ENCODE measurements at regions not wholly inside any gene's neighbourhood (a gene's known extent, or its start where the extent isn't known, plus 50 kb on each side); places are given as distances from the start of the nearest gene placed in this dataset.

- H3K9me2 ChIP-seq (replicated peaks; ENCODE audit: low read length) = no peaks in the 10 kb centered on the region
- intact Hi-C loops (cut with micrococcal nuclease) = no loop called here
- no peaks in the 10 kb centered on the region for H4K20me1 ChIP-seq (ENCODE audit: low read length)
- H3K4me1 ChIP-seq (ENCODE audit: insufficient read depth, low read length) = peaks cover 26% of the 10 kb centered on the region
- ATAC-seq (peak; percentile 85), DNase-seq (peak; percentile 66)
- H3K27me3 ChIP-seq (ENCODE audit: low read length) = no peaks in the 10 kb centered on the region
- H3K27ac ChIP-seq (ENCODE audit: low read length) = peak overlapping the region; percentile 56
- CTCF ChIA-PET = no interaction called here
- no peaks in the 10 kb centered on the region for H3K9me3 ChIP-seq (ENCODE audit: low read length)
- no peaks in the 10 kb centered on the region for H3K79me2 ChIP-seq (ENCODE audit: low read length)
- H3F3A ChIP-seq (ENCODE audit: low read length, unreplicated experiment) = no peaks in the 10 kb centered on the region
- BruUV-seq (replicated peaks) = TSS peak; percentile 37
- H3K4me3 ChIP-seq (ENCODE audit: low read length) = peak overlapping the region; percentile 16; the same call in 1 of the 2 replicates
- H3K36me3 ChIP-seq (ENCODE audit: low read depth, low read length) = no peaks in the 10 kb centered on the region
- no peak overlapping the region for H3K9ac ChIP-seq (ENCODE audit: low read length)
- no peak overlapping the region for H2AFZ ChIP-seq (ENCODE audit: low read length)
- H3K4me2 ChIP-seq (ENCODE audit: low read length) = peak overlapping the region; percentile 49
- no peak for TF ChIP-seq CTCF (conservative IDR thresholded peaks at IDR 0.05; ENCODE audit: low read depth, low read length)
- TF ChIP-seq EZH2 (IDR thresholded peaks at IDR 0.05; ENCODE audit: low read length, unreplicated experiment) = no peak
- no peak for TF ChIP-seq EZH2phosphoT487 (IDR thresholded peaks at IDR 0.05; ENCODE audit: borderline replicate concordance, low read length)
- POLR2A ChIA-PET (ENCODE audit: unreplicated experiment) = interaction anchor here (0.7 kb wide), 1 partner anchor 161 kb away, joined by 4 read pairs; no protein-coding TSS in a partner anchor
These were observed 942.6 kb upstream of the SLC10A2 start for GRCh38 chr13:104008541-104009435.

GRCh38 chr13:104008075-104008474 lies 941.9 kb upstream of the SLC10A2 start:
- H3K4me2 ChIP-seq (ENCODE audit: low read length) = peak overlapping the region; percentile 49
- H3K4me1 ChIP-seq (ENCODE audit: insufficient read depth, low read length) = peaks cover 26% of the 10 kb centered on the region
- intact Hi-C loops (cut with micrococcal nuclease) = no loop called here
- H3K4me3 ChIP-seq (ENCODE audit: low read length) = peak overlapping the region; percentile 16; the same call in 1 of the 2 replicates
- H2AFZ ChIP-seq (ENCODE audit: low read length) = no peak overlapping the region
- ChIA-PET POLR2A (ENCODE audit: unreplicated experiment) (interaction anchor here (0.7 kb wide), 1 partner anchor 162 kb away, joined by 4 read pairs; no protein-coding TSS in a partner anchor), CTCF (no interaction called here)
- H3F3A ChIP-seq (ENCODE audit: low read length, unreplicated experiment) = no peaks in the 10 kb centered on the region
- no peaks in the 10 kb centered on the region for H3K36me3 ChIP-seq (ENCODE audit: low read depth, low read length)
- no peak for TF ChIP-seq CTCF (conservative IDR thresholded peaks at IDR 0.05; ENCODE audit: low read depth, low read length)
- no peaks in the 10 kb centered on the region for H3K79me2 ChIP-seq (ENCODE audit: low read length)
- H3K9ac ChIP-seq (ENCODE audit: low read length) = peak overlapping the region; percentile 2; the same call in 1 of the 2 replicates
- H3K27me3 ChIP-seq (ENCODE audit: low read length) = no peaks in the 10 kb centered on the region
- H3K27ac ChIP-seq (ENCODE audit: low read length) = peak overlapping the region; percentile 56
- H3K9me3 ChIP-seq (ENCODE audit: low read length) = no peaks in the 10 kb centered on the region
- no TSS peak for BruUV-seq (replicated peaks)
- no peak for ATAC-seq
- no peak for DNase-seq
- no peaks in the 10 kb centered on the region for H3K9me2 ChIP-seq (replicated peaks; ENCODE audit: low read length)
- H4K20me1 ChIP-seq (ENCODE audit: low read length) = no peaks in the 10 kb centered on the region

GRCh38 chr13:104006625-104007075 lies 940.4 kb upstream of the SLC10A2 start:
- H3K79me2 ChIP-seq (ENCODE audit: low read length) = no peaks in the 10 kb centered on the region
- no peak for TF ChIP-seq EZH2phosphoT487 (IDR thresholded peaks at IDR 0.05; ENCODE audit: borderline replicate concordance, low read length)
- TF ChIP-seq EZH2 (IDR thresholded peaks at IDR 0.05; ENCODE audit: low read length, unreplicated experiment) = no peak
- TF ChIP-seq CTCF (conservative IDR thresholded peaks at IDR 0.05; ENCODE audit: low read depth, low read length) = no peak
- H3K9me2 ChIP-seq (replicated peaks; ENCODE audit: low read length) = no peaks in the 10 kb centered on the region
- peak overlapping the region; percentile 49; the same call in 1 of the 2 replicates for H3K4me2 ChIP-seq (ENCODE audit: low read length)
- intact Hi-C loops (cut with micrococcal nuclease) = loop anchor here (2.0 kb wide), 1 partner anchor 124 kb away; no protein-coding TSS in a partner anchor
- POLR2A ChIA-PET (ENCODE audit: unreplicated experiment) = no interaction called here
- no peaks in the 10 kb centered on the region for H3F3A ChIP-seq (ENCODE audit: low read length, unreplicated experiment)
- no peaks in the 10 kb centered on the region for H3K9me3 ChIP-seq (ENCODE audit: low read length)
- no peak overlapping the region for H3K4me3 ChIP-seq (ENCODE audit: low read length)
- ATAC-seq = peak; percentile 44
- CTCF ChIA-PET = no interaction called here
- H3K27ac ChIP-seq (ENCODE audit: low read length) = no peak overlapping the region
- peak; percentile 21 for DNase-seq
- no peaks in the 10 kb centered on the region for H3K36me3 ChIP-seq (ENCODE audit: low read depth, low read length)
- no peaks in the 10 kb centered on the region for H3K27me3 ChIP-seq (ENCODE audit: low read length)
- peaks cover 26% of the 10 kb centered on the region for H3K4me1 ChIP-seq (ENCODE audit: insufficient read depth, low read length)
- no peaks in the 10 kb centered on the region for H4K20me1 ChIP-seq (ENCODE audit: low read length)
- H2AFZ ChIP-seq (ENCODE audit: low read length) = no peak overlapping the region
- H3K9ac ChIP-seq (ENCODE audit: low read length) = no peak overlapping the region
- no TSS peak for BruUV-seq (replicated peaks)
